ENCODE measurements at regions not wholly inside any gene's neighbourhood (a gene's known extent, or its start where the extent isn't known, plus 50 kb on each side); places are given as distances from the start of the nearest gene placed in this dataset.

GRCh38 chr18:14916851-14917250 is 168.9 kb downstream of the ANKRD30B start:
- no peak overlapping the region for H3K9ac ChIP-seq (ENCODE audit: low read depth, low read length, poor library complexity)
- no peak overlapping the region for H3K18ac ChIP-seq (ENCODE audit: low read length)
- H3K79me1 ChIP-seq (ENCODE audit: low read depth, low read length) = no peaks in the 10 kb centered on the region
- H3K23ac ChIP-seq (ENCODE audit: low read depth, low read length, poor library complexity) = no peak overlapping the region
- no peak overlapping the region for H4K8ac ChIP-seq (ENCODE audit: low read depth, low read length)
- H2BK5ac ChIP-seq (ENCODE audit: low read length) = no peak overlapping the region
- no peak overlapping the region for H4K91ac ChIP-seq (ENCODE audit: low read depth, low read length, poor library complexity)
- H3K27ac ChIP-seq (replicated peaks; ENCODE audit: low read length) = no peak overlapping the region
- H2BK12ac ChIP-seq (ENCODE audit: low read length) = no peak overlapping the region
- no peaks in the 10 kb centered on the region for H3K4me1 ChIP-seq (ENCODE audit: control insufficient read depth in 2 of 2, insufficient read depth in 1 of 2, low read depth in 1 of 2, low read length in 2 of 2)
- peaks cover 0 to 6% (median 0%) of the 10 kb centered on the region in 3 experiments for H3K27me3 ChIP-seq (ENCODE audit: control insufficient read depth in 3 of 3, insufficient read depth in 3 of 3, low read depth in 1 of 3, low read length in 3 of 3)
- no peaks in the 10 kb centered on the region for H3K36me3 ChIP-seq (replicated peaks in 1 of 2; ENCODE audit: control insufficient read depth in 2 of 2, insufficient read depth in 2 of 2, low read length in 2 of 2)
- H2BK15ac ChIP-seq (ENCODE audit: low read length) = no peak overlapping the region
- no peak overlapping the region for H3K4me3 ChIP-seq (ENCODE audit: low read length in 2 of 2)
- H3K4ac ChIP-seq (ENCODE audit: low read length) = no peak overlapping the region
- H2BK120ac ChIP-seq (ENCODE audit: low read depth, low read length) = no peak overlapping the region
- no peak for DNase-seq (ENCODE audit: low spot score)
- no peak overlapping the region for H3K4me2 ChIP-seq (ENCODE audit: insufficient read depth, low read length, poor library complexity, severe bottlenecking)
- H3K9me3 ChIP-seq (replicated peaks in 1 of 2; ENCODE audit: control insufficient read depth in 2 of 2, insufficient read depth in 1 of 2, low read depth in 1 of 2, low read length in 2 of 2) = peaks cover 0 to 33% of the 10 kb centered on the region in 2 donors
- no peak overlapping the region for H2AFZ ChIP-seq (ENCODE audit: low read length)
- H2AK5ac ChIP-seq (ENCODE audit: low read depth, low read length) = no peak overlapping the region
- WGBS, 2 donors (ENCODE audit: extremely low coverage in 2 of 2, insufficient read length in 2 of 2, insufficient replicate concordance in 1 of 2) = no CpG with 5 or more reads among the region's 6 CpGs
- H3K14ac ChIP-seq (ENCODE audit: low read length) = no peak overlapping the region

GRCh38 chr18:14917311-14917710 is 169.3 kb downstream of the ANKRD30B start:
- no peak overlapping the region for H2AK5ac ChIP-seq (ENCODE audit: low read depth, low read length)

GRCh38 chr18:14919666-14920065 is 171.7 kb downstream of the ANKRD30B start:
- H2AFZ ChIP-seq (ENCODE audit: low read length) = no peak overlapping the region
- no peak overlapping the region for H2BK12ac ChIP-seq (ENCODE audit: low read length)
- no peak overlapping the region for H3K4me2 ChIP-seq (ENCODE audit: insufficient read depth, low read length, poor library complexity, severe bottlenecking)
- DNase-seq (ENCODE audit: low spot score) = no peak
- no peak overlapping the region for H3K9ac ChIP-seq (ENCODE audit: low read depth, low read length, poor library complexity)
- H4K91ac ChIP-seq (ENCODE audit: low read depth, low read length, poor library complexity) = no peak overlapping the region
- H3K27ac ChIP-seq (replicated peaks; ENCODE audit: low read length) = no peak overlapping the region
- H2BK15ac ChIP-seq (ENCODE audit: low read length) = no peak overlapping the region
- peaks cover 0 to 43% of the 10 kb centered on the region in 2 donors for H3K9me3 ChIP-seq (replicated peaks in 1 of 2; ENCODE audit: control insufficient read depth in 2 of 2, insufficient read depth in 1 of 2, low read depth in 1 of 2, low read length in 2 of 2)
- no peak overlapping the region for H3K23ac ChIP-seq (ENCODE audit: low read depth, low read length, poor library complexity)
- no peak overlapping the region for H4K8ac ChIP-seq (ENCODE audit: low read depth, low read length)
- H2BK120ac ChIP-seq (ENCODE audit: low read depth, low read length) = no peak overlapping the region
- H3K27me3 ChIP-seq (ENCODE audit: control insufficient read depth in 3 of 3, insufficient read depth in 3 of 3, low read depth in 1 of 3, low read length in 3 of 3) = peaks cover 0 to 6% (median 0%) of the 10 kb centered on the region in 3 experiments
- H3K4ac ChIP-seq (ENCODE audit: low read length) = no peak overlapping the region
- no peak overlapping the region for H3K18ac ChIP-seq (ENCODE audit: low read length)
- no CpG with 5 or more reads among the region's 1 CpG for WGBS, 2 donors (ENCODE audit: extremely low coverage in 2 of 2, insufficient read length in 2 of 2, insufficient replicate concordance in 1 of 2)
- no peak overlapping the region for H3K4me3 ChIP-seq (ENCODE audit: low read length in 2 of 2)
- no peak overlapping the region for H2BK5ac ChIP-seq (ENCODE audit: low read length)
- no peaks in the 10 kb centered on the region for H3K36me3 ChIP-seq (replicated peaks in 1 of 2; ENCODE audit: control insufficient read depth in 2 of 2, insufficient read depth in 2 of 2, low read length in 2 of 2)
- H3K79me1 ChIP-seq (ENCODE audit: low read depth, low read length) = no peaks in the 10 kb centered on the region
- no peak overlapping the region for H2AK5ac ChIP-seq (ENCODE audit: low read depth, low read length)
- no peaks in the 10 kb centered on the region for H3K4me1 ChIP-seq (ENCODE audit: control insufficient read depth in 2 of 2, insufficient read depth in 1 of 2, low read depth in 1 of 2, low read length in 2 of 2)
- H3K14ac ChIP-seq (ENCODE audit: low read length) = no peak overlapping the region

More at GRCh38 chr18:14917311-14917710, 169.3 kb downstream of the ANKRD30B start:
- H3K9ac ChIP-seq (ENCODE audit: low read depth, low read length, poor library complexity) = no peak overlapping the region
- no peaks in the 10 kb centered on the region for H3K79me1 ChIP-seq (ENCODE audit: low read depth, low read length)
- H2BK120ac ChIP-seq (ENCODE audit: low read depth, low read length) = no peak overlapping the region
- H3K4me2 ChIP-seq (ENCODE audit: insufficient read depth, low read length, poor library complexity, severe bottlenecking) = no peak overlapping the region
- H3K18ac ChIP-seq (ENCODE audit: low read length) = no peak overlapping the region
- no peak overlapping the region for H3K14ac ChIP-seq (ENCODE audit: low read length)
- H3K4me3 ChIP-seq (ENCODE audit: low read length in 2 of 2) = no peak overlapping the region
- H3K27me3 ChIP-seq (ENCODE audit: control insufficient read depth in 3 of 3, insufficient read depth in 3 of 3, low read depth in 1 of 3, low read length in 3 of 3) = peaks cover 0 to 6% (median 0%) of the 10 kb centered on the region in 3 experiments
- H2BK15ac ChIP-seq (ENCODE audit: low read length) = no peak overlapping the region
- peaks cover 0 to 33% of the 10 kb centered on the region in 2 donors for H3K9me3 ChIP-seq (replicated peaks in 1 of 2; ENCODE audit: control insufficient read depth in 2 of 2, insufficient read depth in 1 of 2, low read depth in 1 of 2, low read length in 2 of 2)
- no peak overlapping the region for H3K4ac ChIP-seq (ENCODE audit: low read length)
- no CpG with 5 or more reads among the region's 3 CpGs for WGBS, 2 donors (ENCODE audit: extremely low coverage in 2 of 2, insufficient read length in 2 of 2, insufficient replicate concordance in 1 of 2)
- H2BK12ac ChIP-seq (ENCODE audit: low read length) = no peak overlapping the region
- no peak overlapping the region for H3K27ac ChIP-seq (replicated peaks; ENCODE audit: low read length)
- no peaks in the 10 kb centered on the region for H3K4me1 ChIP-seq (ENCODE audit: control insufficient read depth in 2 of 2, insufficient read depth in 1 of 2, low read depth in 1 of 2, low read length in 2 of 2)
- H3K36me3 ChIP-seq (replicated peaks in 1 of 2; ENCODE audit: control insufficient read depth in 2 of 2, insufficient read depth in 2 of 2, low read length in 2 of 2) = no peaks in the 10 kb centered on the region
- no peak overlapping the region for H3K23ac ChIP-seq (ENCODE audit: low read depth, low read length, poor library complexity)
- no peak overlapping the region for H2BK5ac ChIP-seq (ENCODE audit: low read length)
- H4K91ac ChIP-seq (ENCODE audit: low read depth, low read length, poor library complexity) = no peak overlapping the region
- no peak overlapping the region for H4K8ac ChIP-seq (ENCODE audit: low read depth, low read length)
- no peak for DNase-seq (ENCODE audit: low spot score)
- no peak overlapping the region for H2AFZ ChIP-seq (ENCODE audit: low read length)

GRCh38 chr18:14921031-14921430 is 173.1 kb downstream of the ANKRD30B start:
- Histone ChIP-seq H3K27ac (replicated peaks; ENCODE audit: low read length) (no peak overlapping the region), H3K79me1 (ENCODE audit: low read depth, low read length) (no peaks in the 10 kb centered on the region), H2AFZ (ENCODE audit: low read length) (no peak overlapping the region), H2AK5ac (ENCODE audit: low read depth, low read length) (no peak overlapping the region), H3K9ac (ENCODE audit: low read depth, low read length, poor library complexity) (no peak overlapping the region), H3K27me3 (ENCODE audit: control insufficient read depth in 3 of 3, insufficient read depth in 3 of 3, low read depth in 1 of 3, low read length in 3 of 3) (peaks cover 0 to 6% (median 0%) of the 10 kb centered on the region in 3 experiments), H3K23ac (ENCODE audit: low read depth, low read length, poor library complexity) (no peak overlapping the region), H3K4ac (ENCODE audit: low read length) (no peak overlapping the region), H3K4me1 (ENCODE audit: control insufficient read depth in 2 of 2, insufficient read depth in 1 of 2, low read depth in 1 of 2, low read length in 2 of 2) (no peaks in the 10 kb centered on the region), H2BK120ac (ENCODE audit: low read depth, low read length) (no peak overlapping the region), H3K4me3 (ENCODE audit: low read length in 2 of 2) (no peak overlapping the region), H2BK12ac (ENCODE audit: low read length) (no peak overlapping the region), H3K14ac (ENCODE audit: low read length) (no peak overlapping the region), H2BK5ac (ENCODE audit: low read length) (no peak overlapping the region), H3K36me3 (replicated peaks in 1 of 2; ENCODE audit: control insufficient read depth in 2 of 2, insufficient read depth in 2 of 2, low read length in 2 of 2) (no peaks in the 10 kb centered on the region), H4K91ac (ENCODE audit: low read depth, low read length, poor library complexity) (no peak overlapping the region), H3K18ac (ENCODE audit: low read length) (no peak overlapping the region), H3K9me3 (replicated peaks in 1 of 2; ENCODE audit: control insufficient read depth in 2 of 2, insufficient read depth in 1 of 2, low read depth in 1 of 2, low read length in 2 of 2) (peaks cover 0 to 45% of the 10 kb centered on the region in 2 donors), H2BK15ac (ENCODE audit: low read length) (no peak overlapping the region), H4K8ac (ENCODE audit: low read depth, low read length) (no peak overlapping the region), H3K4me2 (ENCODE audit: insufficient read depth, low read length, poor library complexity, severe bottlenecking) (no peak overlapping the region)
- WGBS, 2 donors (ENCODE audit: extremely low coverage in 2 of 2, insufficient read length in 2 of 2, insufficient replicate concordance in 1 of 2) = no CpG with 5 or more reads among the region's 5 CpGs
- DNase-seq (ENCODE audit: low spot score) = no peak

Data from neuronal stem cell (in vitro differentiated cells).